ENCODE measurements at regions not wholly inside any gene's neighbourhood (a gene's known extent, or its start where the extent isn't known, plus 50 kb on each side); places are given as distances from the start of the nearest gene placed in this dataset.

DNA sequence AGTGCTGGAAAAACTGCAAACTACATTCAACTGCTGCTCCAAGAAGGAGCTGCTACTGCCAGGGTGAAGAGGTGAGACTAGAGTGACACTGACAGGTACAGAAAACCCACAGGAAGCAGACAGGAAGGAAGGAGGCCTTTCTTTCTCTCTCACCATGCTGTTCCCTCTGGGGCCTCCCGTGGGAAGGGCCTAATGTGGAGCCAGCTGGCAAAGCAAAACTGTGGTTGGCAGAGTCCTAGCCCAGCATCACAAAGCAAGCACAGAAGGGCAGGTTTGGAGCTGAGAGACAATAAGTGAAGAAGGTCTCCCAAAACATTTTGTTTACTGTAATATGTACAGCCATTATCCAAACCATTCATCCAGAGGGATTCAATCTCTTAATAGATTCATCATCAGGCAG is 122.5 kb upstream of the MAX start:
- DNase-seq (ENCODE audit: low spot score): no peak

- DNase-seq (ENCODE audit: low spot score): no peak
These were observed 123.2 kb upstream of the MAX start for GRCh38 chr14:65225299-65226159.

DNA sequence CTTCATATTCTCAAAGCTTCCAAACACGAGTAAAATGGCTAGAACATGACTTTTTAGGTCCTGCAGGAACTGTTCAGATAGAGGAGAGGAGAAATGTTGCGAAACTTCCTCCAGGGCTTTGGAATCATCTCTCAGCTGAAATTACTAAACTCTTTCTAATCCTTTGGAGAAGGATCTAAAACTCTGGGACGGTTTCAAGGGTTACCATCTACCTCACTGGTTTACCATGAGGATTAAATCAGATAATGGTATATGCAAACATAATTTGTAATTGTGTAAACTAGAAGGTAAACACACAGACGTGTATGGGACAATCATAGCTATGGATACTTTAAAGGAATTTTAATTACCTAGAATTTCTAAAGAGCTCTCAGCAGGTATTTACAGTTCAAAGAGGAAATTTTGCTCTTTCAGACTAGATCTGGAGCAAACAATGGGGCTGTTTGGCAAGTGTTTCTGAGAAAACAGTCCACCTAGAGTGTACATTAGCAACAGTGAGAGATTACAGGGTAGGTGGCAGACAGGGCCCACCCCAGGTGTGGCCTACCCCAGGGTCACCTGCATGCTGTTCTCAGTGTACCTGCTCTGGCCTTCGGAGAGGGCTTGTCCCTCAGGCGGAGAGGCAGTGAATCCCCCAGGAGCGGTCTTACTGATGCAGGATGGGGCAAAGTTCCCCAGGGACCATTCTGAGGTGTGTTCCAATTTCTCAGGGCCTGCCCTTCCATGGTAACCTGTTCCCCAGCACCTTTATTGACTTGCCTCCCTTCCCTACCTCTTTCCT is 124.7 kb upstream of the MAX start:
- DNase-seq (ENCODE audit: low spot score): no peak

- DNase-seq (ENCODE audit: low spot score): no peak
These were observed 126.1 kb upstream of the MAX start for GRCh38 chr14:65228436-65228835.

DNA sequence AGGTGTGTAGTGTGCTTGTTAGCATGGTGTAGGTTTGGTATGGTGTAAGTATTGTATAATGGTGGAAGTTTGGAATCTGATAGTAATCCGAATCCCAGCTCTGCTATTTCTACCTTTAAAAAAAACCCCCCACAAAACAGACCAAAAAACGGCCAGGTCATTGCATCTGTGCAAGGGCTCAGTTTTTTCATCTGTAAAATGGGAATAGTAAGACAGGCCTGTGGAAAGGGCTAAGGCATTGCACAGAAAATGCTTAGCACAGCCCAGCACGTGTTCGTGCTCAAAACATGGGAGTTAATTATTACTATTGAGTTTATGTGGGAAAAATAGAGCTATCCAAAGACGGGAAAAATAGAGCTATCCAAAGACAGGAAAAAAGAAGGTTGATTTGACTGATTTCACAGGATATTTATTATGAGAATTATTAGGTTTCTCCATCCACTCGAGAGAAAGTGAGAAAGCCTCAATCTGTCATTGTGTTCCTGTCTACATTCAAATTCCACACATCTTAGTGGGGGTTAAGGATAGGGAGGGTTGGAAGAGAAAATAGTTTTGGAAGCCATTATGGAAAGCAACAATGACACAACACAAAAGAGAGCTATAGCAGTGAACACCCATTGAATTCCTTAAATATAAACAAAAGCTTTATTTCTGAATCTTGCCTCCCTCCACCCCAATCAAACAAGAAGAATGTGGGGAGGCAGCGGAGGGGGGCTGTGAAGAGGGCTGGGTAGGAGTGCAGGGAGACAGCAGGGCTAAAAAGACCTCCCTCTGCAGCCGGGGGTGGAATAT is 126.8 kb upstream of the MAX start:
- DNase-seq (ENCODE audit: low spot score): peak; percentile 45

DNA sequence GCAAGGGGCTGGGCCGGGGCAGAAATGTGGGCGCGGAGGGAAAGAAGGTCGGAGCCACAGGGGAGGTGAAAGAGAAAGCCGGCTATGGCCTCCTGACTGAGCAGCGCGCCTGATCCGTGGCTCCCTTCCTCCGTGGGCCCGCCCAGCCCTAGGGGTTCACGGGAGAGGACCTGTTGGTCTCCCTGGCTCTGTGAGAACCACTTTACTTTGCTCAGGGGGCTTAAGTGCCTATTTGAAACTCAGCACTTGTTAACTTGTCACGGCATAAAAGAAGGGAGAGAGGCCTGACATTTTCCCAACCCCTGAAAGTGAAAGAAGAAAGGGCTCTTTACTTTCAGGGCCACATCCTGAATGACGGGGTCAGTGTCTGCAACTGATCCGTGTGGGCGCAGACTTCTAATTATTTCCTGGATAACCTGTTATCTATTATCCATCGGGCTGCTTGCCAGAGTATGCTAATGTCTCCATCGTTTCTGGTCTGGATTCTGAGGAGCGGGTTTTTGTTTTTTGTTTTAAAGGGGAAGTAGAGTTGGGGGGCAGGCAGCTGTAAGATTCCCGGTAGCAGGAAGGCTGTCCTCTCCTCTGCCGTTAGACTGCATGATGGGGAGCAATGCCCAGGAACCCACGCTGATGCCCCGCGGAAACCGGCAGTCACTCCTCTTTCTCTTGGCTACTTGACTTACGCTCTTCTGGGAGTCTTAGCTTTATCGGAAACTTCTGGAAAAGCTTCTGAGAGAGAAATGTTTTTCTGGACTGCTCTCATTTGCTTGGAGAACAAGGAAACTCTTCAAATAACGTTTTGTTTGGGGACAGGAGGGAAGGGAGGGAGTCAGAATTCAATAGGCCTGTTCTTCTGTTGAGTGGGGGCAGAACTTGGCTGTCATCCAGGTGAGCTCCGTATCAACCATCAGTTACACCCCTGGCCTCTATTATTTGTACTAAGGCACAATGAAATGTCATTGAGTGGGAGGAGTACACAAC is 127.7 kb upstream of the MAX start:
- DNase-seq (ENCODE audit: low spot score): peak; percentile 95

GRCh38 chr14:65231286-65231980 is 129.1 kb upstream of the MAX start:
- no peak for DNase-seq (ENCODE audit: low spot score)

DNA sequence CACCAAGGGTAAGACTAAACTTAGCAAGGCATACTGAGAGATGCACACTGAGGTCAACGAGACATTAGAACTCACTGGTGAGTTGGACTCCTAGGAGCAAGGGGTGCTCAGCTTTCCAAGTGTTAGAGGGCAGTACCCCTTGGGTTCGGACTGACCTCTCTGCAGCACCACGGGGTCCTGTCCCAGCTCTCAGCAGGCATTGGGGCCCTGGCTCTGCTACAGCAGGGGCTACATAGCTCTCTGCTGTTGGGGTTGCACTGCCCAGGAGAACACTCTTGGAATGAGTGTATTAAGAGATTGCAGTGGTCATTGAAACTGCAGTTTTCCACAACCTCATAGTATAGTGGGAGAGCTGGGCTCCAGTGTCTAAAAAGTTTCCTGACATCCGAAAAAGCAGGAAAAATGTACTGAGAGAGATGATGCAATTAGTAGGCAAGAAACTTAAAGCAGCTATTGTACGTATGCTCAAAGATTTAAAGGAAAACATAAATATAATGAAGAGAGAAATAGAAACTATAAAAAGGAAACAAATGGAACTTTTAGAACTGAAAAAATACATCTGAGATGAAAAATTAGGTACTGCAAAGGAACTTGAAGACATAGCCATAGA is 132.5 kb upstream of the MAX start:
- DNase-seq (ENCODE audit: low spot score): no peak

GRCh38 chr14:65237023-65237814 is 134.9 kb upstream of the MAX start:
- no peak for DNase-seq (ENCODE audit: low spot score)

GRCh38 chr14:65237941-65238340 is 135.6 kb upstream of the MAX start:
- DNase-seq (ENCODE audit: low spot score): no peak

DNA sequence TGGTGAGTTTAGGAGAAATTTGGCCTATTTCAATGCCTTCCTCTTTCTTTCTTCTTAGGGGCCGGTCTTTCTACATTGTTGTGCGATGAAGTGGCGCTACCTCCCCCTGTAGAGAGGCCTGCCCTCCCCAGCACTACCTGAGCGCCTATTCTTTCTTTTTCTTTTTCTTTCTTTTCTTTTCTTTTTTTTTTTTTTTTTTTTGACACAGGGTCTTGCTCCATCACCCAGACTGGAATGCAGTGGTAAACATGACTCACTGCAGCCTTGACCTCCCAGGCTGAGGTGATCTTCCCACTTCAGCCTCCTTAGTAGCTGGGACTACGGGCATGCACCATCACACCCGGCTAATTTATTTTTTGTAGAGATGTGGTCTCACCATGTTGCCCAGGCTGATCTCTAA is 136.1 kb upstream of the MAX start:
- no peak for DNase-seq (ENCODE audit: low spot score)

DNA sequence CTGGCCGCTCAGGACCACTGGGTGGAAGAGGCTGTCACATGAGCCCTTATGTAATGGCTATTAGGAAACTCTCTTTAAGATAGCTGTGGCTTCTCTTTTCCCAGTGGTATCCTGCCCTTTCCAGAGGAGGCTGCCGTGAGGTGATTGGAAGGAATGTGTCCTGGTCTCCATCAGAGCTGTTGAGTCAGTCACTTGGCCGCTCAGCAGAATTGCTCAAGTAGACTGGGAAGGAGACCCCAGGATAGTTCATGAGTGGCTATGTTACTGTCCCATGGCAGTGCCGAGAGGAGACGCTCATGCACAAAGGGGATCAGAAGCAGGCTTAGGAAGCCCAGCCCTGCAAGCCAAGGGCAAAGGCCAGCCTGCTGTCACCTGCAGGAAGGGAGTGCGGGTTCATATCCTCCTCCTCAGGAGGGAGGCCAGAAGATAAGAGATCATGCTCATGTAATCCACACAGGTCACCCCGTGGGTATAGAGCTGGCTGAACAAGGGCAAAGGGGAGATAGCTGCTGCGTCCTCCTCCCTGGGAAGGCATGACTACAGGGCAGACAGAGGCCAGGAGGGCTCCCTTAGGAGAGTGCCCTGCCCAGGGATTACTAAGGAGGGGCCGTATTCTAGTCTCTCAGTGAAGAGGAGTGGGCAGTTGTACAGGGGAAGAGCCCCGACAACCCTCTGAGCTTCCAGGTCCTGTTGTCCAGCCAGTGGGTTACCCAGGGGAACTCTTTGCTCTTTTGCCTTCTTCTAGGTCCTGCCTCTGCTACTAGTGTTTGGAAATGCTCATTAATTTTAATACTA is 137.0 kb upstream of the MAX start:
- DNase-seq (ENCODE audit: low spot score): no peak

- no peak for DNase-seq (ENCODE audit: low spot score)
These were observed 137.6 kb upstream of the MAX start for GRCh38 chr14:65239938-65240296.

DNA sequence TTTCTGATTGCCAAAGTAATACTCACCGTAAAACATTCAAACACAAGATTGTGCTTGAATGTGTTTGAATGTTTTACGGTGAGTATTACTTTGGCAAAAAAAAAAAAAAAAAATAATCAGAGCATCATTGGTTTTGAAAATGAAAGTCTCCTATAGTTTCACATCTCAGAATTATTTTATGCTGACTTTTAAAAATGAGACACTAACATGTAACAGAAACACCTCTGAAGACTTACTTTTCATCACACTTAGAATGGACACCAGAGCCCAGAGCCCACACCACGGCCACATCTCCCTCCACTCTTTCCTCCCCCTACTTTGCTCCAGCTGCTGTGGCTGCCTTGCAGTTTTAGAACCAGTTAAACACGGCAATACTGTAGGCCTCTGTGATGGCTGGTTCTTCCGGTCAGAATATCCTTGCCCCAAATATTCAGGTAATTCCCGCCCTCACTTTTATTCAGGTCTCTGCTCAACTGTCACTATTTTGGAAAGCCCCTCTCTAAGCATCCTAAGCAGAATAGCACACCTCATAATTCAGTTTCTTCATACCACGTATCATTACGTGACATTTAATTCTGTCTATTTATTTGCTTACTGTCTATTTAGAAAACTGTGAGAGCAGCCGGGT is 138.9 kb upstream of the MAX start:
- no peak for DNase-seq (ENCODE audit: low spot score)

DNA sequence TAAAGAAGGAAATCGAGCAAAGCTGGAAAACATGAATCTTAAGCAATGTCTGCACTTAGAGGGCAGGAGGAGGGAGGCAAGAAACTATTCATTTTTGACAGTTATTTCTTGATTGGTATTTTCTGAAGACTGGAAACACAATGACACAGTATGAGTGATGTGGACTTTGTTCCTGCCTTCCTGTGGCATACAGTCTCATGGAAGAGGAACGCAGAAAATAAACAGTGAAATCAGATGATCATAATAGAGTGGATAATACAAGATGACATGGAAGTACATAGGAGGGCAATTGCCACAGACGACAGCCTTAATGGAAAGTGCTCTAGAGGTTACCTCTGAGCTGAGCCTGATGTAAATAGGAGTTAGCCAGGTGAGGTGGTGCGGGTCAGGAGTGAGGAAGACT is 140.4 kb upstream of the MAX start:
- no peak for DNase-seq (ENCODE audit: low spot score)

DNA sequence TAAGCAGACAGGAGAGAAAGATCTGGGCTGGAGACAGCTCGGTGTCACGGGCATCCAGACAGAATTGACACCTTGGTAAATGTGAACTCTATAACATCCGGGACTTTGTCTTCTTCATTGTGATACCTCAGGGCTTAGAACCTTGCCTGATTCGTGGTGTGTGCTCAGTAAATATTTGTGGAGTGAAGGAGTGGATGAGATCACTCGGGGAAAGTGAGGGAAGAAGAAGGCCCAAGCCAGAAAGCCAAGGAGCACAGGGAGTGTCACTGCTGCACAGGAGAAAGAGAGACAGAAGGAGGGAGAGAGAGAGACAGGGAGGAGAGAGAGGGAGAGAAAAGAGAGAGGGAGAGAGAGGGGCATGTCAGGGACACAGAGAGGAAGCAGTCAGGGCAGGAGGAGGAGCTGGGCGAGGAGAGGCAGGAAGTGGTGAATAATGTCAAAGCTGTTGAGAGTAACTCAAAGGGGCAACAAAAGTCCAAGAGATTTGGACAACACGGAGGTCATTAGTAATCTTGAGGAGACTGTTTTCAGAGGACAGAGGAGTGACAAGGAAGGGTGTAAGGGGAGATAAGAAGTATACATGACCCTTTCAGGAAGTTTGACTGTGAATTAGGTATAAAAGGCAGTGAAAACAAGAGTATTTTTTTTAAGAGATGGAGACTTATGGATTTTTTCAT is 141.6 kb upstream of the MAX start:
- no peak for DNase-seq (ENCODE audit: low spot score)

DNA sequence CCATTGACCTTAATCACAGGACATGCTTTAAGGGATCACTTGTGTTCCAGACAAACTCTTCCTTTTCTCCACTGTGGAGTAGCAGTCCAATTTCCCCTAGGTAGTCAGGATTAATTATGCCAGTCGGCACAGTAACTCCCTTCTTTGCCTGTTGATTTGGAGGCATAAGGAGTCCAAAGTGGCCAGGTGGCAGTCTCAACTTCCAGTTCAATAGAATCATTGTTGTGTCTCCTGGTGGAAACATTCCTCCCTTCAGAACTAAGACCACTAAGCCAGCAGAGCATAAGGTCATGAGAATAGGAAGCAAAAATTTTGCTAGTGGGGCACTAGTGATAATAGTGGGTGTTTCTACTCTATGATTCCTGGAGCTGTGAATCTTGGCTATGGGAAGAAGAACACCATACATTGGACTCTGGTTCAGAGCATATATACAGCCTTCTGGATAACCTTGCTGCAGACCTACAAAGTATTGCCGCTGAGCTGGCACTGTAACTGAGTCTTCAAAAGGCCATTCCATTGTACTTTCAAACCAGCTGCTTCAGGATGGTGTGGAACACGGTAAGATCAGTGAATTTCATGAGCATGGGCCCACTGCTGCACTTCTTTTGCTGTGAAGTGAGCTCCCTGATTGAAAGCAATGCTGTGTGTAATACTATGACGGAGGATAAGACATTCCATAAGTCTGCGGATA is 147.3 kb upstream of the MAX start:
- DNase-seq (ENCODE audit: low spot score): peak; percentile 25

All from COLO829 (cell line).